RWPE1 (cell line): ENCODE measurements at regions not wholly inside any gene's neighbourhood (a gene's known extent, or its start where the extent isn't known, plus 50 kb on each side); places are given as distances from the start of the nearest gene placed in this dataset.

Experiments used
- CTCF ChIA-PET: fragments of 350-600 bp; sonication (Branson Sonifier 250); formaldehyde crosslinking; extraction: SDS; loops from one replicate; lab custom pipeline; 2021; lab: Yijun Ruan, JAX
- POLR2A ChIA-PET: fragments of 400-600 bp; formaldehyde crosslinking; extraction: SDS; loops from one replicate; lab custom pipeline; 2020; ENCODE audit warnings: antibody characterized with exemption; ENCODE audit not compliant: low non-redundant PET; lab: Yijun Ruan, JAX
- DNase-seq: peaks from one replicate; pipeline ENCODE4 v3.0.0; 2012; ENCODE audit warnings: low spot score
- H3K27ac ChIP-seq: fragments of 450-650 bp; 2 replicates; pipeline ENCODE4 v1.5.1; 2017
- TF ChIP-seq, protein P1 (sequence below): fragments of 450-650 bp; conservative IDR thresholded peaks from 2 replicates; pipeline ENCODE4 v1.5.1; 2017; ENCODE audit warnings: low read depth, mild to moderate bottlenecking

- TF ChIP-seq, protein P1, sequence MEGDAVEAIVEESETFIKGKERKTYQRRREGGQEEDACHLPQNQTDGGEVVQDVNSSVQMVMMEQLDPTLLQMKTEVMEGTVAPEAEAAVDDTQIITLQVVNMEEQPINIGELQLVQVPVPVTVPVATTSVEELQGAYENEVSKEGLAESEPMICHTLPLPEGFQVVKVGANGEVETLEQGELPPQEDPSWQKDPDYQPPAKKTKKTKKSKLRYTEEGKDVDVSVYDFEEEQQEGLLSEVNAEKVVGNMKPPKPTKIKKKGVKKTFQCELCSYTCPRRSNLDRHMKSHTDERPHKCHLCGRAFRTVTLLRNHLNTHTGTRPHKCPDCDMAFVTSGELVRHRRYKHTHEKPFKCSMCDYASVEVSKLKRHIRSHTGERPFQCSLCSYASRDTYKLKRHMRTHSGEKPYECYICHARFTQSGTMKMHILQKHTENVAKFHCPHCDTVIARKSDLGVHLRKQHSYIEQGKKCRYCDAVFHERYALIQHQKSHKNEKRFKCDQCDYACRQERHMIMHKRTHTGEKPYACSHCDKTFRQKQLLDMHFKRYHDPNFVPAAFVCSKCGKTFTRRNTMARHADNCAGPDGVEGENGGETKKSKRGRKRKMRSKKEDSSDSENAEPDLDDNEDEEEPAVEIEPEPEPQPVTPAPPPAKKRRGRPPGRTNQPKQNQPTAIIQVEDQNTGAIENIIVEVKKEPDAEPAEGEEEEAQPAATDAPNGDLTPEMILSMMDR = no peak
- ChIA-PET CTCF (interaction anchor here (0.6 to 0.7 kb wide), 2 partner anchors 119 to 121 kb away, joined by 3 read pairs; no protein-coding TSS in a partner anchor), POLR2A (interaction anchor here (0.7 kb wide), 1 partner anchor 183 kb away, joined by 3 read pairs; no protein-coding TSS in a partner anchor)
- no peak overlapping the region for H3K27ac ChIP-seq
- DNase-seq = no peak
Observed at GRCh38 chr12:46555406-46555852, 182.9 kb upstream of the SLC38A2 start.

GRCh38 chr12:46554460-46554859 lies 181.9 kb upstream of the SLC38A2 start:
- POLR2A ChIA-PET = no interaction called here
- H3K27ac ChIP-seq = no peak overlapping the region
- no peak for DNase-seq
- TF ChIP-seq, protein P1 = no peak
- CTCF ChIA-PET = no interaction called here

DNA sequence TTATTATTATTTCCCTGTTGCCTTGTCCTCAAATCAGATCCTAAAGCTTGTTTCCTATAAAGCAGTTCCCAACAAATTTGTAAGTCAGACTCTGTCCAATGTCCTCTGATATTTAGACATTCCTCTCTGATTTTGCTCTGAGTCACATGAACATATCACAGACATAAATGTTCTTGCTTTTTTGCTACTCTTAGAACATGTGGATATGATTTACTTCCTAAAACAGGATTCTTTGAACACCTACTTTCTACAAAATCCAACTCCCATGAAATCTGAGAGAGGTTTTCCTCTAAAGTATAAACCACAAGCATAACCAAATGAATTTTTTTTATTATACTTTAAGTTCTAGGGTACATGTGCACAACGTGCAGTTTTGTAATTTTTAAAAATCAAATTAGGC lies 181.3 kb upstream of the SLC38A2 start:
- TF ChIP-seq, protein P1 = no peak
- ChIA-PET POLR2A (no interaction called here), CTCF (no interaction called here)
- H3K27ac ChIP-seq = no peak overlapping the region
- no peak for DNase-seq

DNA sequence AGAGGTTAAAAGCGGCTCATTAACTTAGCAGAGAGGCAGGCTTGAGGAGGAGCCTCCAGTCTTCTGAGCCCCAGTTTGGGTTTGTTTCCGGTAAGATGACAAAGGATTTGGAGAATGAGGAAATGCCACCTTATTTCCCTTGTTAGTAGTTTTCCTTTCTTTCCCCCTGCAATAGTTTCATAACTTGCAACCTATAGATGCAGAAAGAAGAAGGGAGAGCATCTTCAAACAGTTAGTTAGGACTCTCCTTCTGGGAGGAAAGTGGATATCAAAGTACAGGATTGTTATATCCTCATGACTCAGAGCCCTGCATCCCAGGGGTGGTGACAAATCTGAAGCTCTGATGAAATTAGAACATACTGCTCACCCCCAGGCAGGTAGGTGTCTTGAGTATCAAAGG lies 180.7 kb upstream of the SLC38A2 start:
- H3K27ac ChIP-seq = no peak overlapping the region
- ChIA-PET CTCF (no interaction called here), POLR2A (no interaction called here)
- DNase-seq = no peak
- TF ChIP-seq, protein P1 = no peak

- ChIA-PET CTCF (no interaction called here), POLR2A (no interaction called here)
- 0 out of 2 replicates have a peak overlapping the region, but pooled peaks have one; percentile 95 for H3K27ac ChIP-seq
Observed at GRCh38 chr12:46550266-46550879, 177.8 kb upstream of the SLC38A2 start.

GRCh38 chr12:46549527-46550265 lies 177.1 kb upstream of the SLC38A2 start:
- TF ChIP-seq, protein P1 = no peak

More at GRCh38 chr12:46550266-46550879, 177.8 kb upstream of the SLC38A2 start:
- TF ChIP-seq, protein P1 = no peak
- no peak for DNase-seq

More at GRCh38 chr12:46549527-46550265, 177.1 kb upstream of the SLC38A2 start:
- POLR2A ChIA-PET = no interaction called here
- peak overlapping the region; percentile 95 for H3K27ac ChIP-seq
- no peak for DNase-seq
- CTCF ChIA-PET = no interaction called here
